ENCODE measurements at regions not wholly inside any gene's neighbourhood (a gene's known extent, or its start where the extent isn't known, plus 50 kb on each side); places are given as distances from the start of the nearest gene placed in this dataset.

DNA sequence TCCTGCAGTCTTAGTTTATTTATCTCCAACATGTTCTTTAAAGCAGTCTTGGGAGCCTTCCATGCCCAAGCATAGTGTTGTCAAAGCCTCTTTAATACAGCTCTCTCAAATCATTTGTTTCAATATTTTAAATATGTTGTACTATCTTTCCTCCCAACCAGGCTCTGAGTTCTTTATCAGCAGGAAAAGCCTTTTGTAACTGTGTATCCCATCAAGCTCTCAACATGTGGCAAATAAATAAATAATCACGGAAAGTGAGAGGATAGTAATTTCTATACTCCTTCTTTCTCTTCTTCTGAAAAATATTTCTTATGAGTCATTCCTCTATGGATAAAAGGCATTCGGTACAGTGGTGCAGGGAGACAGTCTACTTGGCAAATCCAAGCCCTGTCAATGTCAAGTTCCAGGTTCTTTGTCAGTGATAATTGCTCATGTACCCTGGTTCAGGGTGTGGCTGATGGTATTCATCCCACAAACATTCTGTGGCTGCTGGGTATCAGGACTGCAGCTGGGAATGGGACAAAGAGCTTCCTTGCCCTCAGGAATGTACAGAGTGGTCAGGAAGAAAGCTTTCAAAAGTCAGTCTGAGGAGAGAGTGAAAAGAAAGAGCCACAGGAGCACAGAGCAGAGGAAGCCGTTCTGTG is 384.3 kb downstream of the EFNB2 start:
- TF ChIP-seq CTCF (IDR thresholded peaks at IDR 0.05; ENCODE audit: control extremely low read depth in 1 of 3, insufficient read depth in 1 of 3, low read depth in 1 of 3, low read length in 3 of 3), result no peak
- no peak for TF ChIP-seq RAD21 (IDR thresholded peaks at IDR 0.05 in 1 of 2, conservative IDR thresholded peaks at IDR 0.05 in 1 of 2; ENCODE audit: low read depth in 2 of 2, low read length in 2 of 2)
